HG03280 (cell line): ENCODE measurements at regions not wholly inside any gene's neighbourhood (a gene's known extent, or its start where the extent isn't known, plus 50 kb on each side); places are given as distances from the start of the nearest gene placed in this dataset.

Experiments
- ATAC-seq: cut with Tn5 transposase; IDR thresholded peaks from one replicate; pipeline ENCODE4 v1.9.1; 2021; ENCODE audit warnings: mild to moderate bottlenecking, moderate library complexity; ENCODE audit not compliant: unreplicated experiment

DNA sequence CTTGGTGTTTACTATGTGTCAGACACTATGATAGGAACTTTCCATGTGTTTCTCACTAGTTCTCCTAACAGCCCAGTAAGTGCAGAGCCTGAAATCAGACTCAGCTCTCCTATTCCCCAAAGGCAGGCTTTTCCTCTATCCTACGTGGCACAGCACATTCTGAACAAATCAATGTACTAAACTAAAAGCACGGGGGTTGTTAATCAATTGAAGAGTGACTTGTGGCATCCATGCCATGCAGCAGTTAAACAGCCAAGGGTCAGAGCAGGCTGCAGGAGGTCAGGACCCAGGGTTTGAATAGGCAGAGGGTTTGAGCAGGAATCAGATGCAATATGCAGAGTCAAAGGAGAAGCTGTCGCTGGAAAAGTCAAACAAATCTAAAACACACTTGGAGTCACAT lies 289.7 kb upstream of the LDB2 start:
- ATAC-seq = no peak

GRCh38 chr4:17187003-17187402 lies 288.6 kb upstream of the LDB2 start:
- no peak for ATAC-seq

DNA sequence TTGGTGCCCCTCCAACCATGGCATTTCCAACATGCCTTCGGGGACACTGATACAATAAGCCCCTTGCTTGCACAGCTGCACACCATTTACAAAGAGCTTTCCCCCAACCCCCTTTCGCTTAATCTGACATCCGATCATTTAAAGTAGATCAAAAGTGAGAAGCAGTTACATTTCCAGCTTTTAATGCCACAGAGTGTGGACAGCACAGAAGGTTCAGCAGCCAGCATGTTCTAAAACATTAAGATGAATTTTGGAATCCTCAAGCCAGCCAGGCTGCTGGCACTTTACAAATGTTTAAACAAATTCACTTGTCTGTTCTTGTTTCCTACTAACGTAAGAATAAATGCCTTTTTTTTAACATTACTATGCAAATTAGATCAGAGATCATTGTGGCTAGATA lies 284.4 kb upstream of the LDB2 start:
- no peak for ATAC-seq

GRCh38 chr4:17174751-17175150 lies 276.3 kb upstream of the LDB2 start:
- no peak for ATAC-seq

GRCh38 chr4:17173300-17173699 lies 274.9 kb upstream of the LDB2 start:
- no peak for ATAC-seq

- no peak for ATAC-seq
These were observed 271.7 kb upstream of the LDB2 start for GRCh38 chr4:17170131-17170530.

GRCh38 chr4:17169699-17170098 lies 271.3 kb upstream of the LDB2 start:
- ATAC-seq = no peak

DNA sequence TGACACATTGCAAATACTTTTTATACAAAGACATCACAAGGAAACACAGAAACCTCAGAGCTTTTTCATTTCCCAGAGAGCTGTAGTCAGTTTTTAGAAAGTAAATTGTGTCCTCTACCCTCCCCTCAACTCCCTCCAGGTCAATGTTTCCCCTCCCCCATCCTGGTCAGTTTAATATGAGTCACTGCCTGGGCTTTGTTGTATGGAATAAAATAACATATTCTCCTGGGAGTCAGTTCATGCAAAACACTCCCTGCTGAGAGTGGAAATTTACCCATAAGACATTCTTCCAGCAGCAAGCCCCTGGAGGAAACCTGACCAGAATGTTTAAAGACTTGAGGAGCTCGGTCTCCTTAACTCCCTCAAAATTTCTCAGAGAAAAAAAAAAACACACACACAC lies 270.1 kb upstream of the LDB2 start:
- ATAC-seq = no peak

DNA sequence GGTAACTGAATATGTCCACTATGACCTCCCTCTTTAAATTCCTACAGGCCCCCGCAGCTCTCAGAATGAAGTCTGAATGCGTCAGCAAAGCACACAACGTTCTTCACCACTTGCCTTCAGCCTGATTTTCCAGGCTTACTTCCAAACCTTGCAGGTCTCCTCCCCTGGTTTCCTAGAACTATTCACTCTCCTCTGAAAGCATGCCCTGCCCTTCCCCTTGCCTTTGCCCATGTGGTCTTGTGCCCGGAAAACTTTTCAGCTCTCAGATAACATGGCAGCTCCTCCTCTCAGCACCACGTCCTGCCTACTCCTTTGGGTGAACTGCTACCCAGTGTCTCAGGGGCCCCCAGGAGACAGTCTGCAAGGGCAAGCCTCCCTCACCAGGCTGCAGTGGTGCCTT lies 268.5 kb upstream of the LDB2 start:
- ATAC-seq = no peak

- ATAC-seq = no peak
These were observed 266.8 kb upstream of the LDB2 start for GRCh38 chr4:17165286-17165685.

- ATAC-seq = no peak
These were observed 266.2 kb upstream of the LDB2 start for GRCh38 chr4:17164666-17165065.

DNA sequence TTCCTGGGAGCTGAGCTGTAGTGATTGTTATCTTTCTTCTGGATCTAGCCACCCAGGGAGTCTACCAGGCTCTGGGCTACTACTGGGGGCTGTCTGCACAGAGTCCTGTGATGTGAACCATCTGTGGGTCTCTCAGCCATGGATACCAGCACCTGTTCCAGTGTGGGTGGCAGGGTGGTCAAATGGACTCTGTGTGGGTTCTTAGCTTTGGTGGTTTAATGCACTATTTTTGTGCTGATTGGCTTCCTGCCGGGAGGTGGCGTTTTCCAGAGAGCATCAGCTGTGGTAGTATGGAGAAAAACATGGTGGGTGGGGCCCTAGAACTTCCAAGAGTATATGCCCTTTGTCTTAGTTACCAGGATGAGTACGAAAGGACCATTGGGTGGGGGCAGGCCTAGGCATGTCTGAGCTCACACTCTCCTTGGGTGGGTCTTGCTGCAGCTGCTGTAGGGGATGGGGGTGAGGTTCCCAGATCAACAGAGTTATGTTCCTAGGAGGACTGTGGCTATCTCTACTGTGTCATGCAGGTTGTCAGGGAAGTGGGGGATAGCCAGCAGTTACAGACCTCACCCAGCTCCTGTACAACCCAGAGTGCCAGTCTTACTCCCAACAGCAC lies 264.8 kb upstream of the LDB2 start:
- ATAC-seq = no peak

GRCh38 chr4:17157304-17157703 lies 258.9 kb upstream of the LDB2 start:
- no peak for ATAC-seq

DNA sequence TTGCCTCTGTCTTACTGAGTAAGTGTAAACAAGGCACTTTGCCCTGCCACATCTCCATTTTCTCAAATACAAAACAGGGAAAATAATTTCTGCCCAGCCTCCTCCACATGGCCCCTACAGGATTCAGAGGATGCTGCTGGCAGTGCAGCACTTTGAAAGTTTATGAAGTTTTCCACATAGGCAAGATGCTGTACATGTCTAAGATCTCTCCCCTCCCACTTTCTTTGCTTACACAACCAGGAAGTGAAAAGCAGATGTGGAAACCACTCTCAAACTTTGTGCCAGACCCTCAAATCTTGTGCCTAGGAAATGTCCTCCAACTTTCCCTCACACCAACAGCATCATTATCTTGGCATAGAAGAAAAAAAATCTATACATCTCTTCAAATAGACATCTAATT lies 257.0 kb upstream of the LDB2 start:
- no peak for ATAC-seq

GRCh38 chr4:17153572-17153971 lies 255.1 kb upstream of the LDB2 start:
- ATAC-seq = no peak

- ATAC-seq = no peak
These were observed 254.6 kb upstream of the LDB2 start for GRCh38 chr4:17152941-17153540.

DNA sequence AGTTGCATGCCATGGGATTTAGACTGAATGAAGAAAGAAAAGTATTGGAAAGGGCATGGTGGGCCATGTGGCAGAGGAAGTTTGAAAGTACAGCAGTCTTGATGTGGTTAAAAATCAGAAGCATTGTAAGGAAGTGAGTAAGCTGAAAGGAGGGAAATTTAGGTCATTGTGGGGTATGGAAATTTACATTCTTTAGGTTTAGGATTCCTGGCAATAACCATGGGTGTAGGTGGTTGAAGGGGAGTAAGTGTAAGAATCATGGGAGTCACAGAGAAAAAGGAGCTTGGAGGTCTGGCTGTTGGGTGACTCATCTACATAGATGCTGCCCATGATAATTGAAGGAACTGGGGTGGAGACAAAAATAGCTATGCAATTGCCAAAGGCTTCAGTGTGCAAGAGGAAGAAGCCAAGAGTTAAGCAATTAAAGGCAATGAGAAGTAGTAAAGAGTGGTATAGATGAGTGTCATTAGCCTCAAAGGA lies 243.8 kb upstream of the LDB2 start:
- no peak for ATAC-seq

- no peak for ATAC-seq
These were observed 240.4 kb upstream of the LDB2 start for GRCh38 chr4:17138847-17139246.

- no peak for ATAC-seq
These were observed 236.1 kb upstream of the LDB2 start for GRCh38 chr4:17134565-17134964.

DNA sequence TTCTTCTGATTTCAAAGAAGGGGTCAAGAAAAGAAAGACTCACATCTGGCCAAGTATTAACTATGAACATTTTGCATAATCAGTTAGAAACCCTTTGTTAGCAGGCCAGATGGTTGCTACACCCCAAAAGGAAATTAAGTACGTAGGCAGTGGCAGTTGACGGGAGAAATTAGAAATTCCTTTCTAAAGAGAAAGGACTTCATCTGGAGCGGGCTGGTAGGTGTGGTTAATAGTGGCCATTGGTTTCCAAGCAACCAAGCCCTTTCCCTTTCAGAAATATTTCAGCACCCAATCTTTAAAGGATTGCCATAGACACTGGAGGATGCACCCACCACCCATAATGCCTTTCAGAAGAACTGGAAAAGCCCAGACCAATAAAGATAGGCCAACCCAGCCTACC lies 235.7 kb upstream of the LDB2 start:
- ATAC-seq = no peak

DNA sequence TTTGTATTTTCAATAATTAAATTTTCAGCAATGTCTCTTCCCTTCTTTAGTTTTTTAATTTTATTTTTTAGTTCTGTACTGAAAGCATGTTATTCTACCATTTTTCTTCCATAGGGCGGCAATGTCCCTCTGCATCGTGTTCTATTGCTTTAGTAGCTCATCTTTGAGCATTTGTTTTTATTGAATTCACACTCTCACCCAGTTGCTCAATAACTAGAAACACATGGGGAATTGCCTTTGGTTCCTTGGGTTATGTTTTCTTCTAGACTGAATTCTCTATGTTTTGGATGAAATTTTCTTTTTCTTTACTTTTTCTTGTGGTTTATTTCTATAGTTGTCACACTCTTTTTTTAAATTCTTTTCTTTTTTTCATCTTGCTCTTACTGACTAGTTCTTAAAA lies 233.8 kb upstream of the LDB2 start:
- ATAC-seq = no peak

DNA sequence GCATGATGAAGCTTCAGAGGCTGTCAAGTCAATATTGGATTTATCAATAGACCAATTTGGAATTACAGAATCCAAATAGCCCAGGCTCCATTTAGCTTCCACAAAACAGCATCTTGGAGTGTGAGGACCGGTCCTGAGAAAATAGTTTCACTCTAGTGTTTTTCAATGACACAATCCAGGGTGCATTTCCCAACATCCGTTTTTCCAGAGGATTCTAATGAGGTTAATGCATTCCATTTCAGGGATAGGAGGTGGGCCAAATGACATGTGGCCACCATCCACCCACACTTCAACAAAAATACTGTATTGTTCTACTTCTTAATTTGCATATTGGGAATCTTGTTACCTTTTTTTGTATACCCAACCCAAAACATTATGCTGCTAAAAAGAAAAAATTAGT lies 229.8 kb upstream of the LDB2 start:
- ATAC-seq = no peak
